ENCODE measurements at regions not wholly inside any gene's neighbourhood (a gene's known extent, or its start where the extent isn't known, plus 50 kb on each side); places are given as distances from the start of the nearest gene placed in this dataset.

DNA sequence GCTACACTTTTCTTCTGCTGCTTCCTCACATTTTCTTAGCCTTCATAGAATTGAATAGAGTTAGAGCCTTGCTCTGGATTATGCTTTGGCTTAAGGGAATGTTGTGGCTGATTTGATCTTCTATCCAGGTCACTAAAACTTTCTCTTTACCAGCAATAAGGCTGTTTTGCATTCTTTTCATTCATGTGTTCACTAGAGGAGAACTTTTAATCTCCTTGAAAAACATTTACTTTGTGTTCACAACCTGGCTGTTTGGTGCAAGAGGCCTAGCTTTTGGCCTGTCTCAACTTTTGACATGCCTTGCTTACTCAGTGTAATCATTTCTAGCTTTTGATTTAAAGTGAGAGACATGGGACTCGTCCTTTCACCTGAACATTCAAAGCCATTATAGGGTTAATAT is 87.7 kb upstream of the RAB40AL start:
- TF ChIP-seq EZH2phosphoT487 (IDR thresholded peaks at IDR 0.05; ENCODE audit: insufficient read depth, low read depth) (no peak), EZH2 (IDR thresholded peaks at IDR 0.05; ENCODE audit: insufficient read depth, poor library complexity, severe bottlenecking) (no peak)

Data from GM23248 (cell line).